ENCODE measurements at regions not wholly inside any gene's neighbourhood (a gene's known extent, or its start where the extent isn't known, plus 50 kb on each side); places are given as distances from the start of the nearest gene placed in this dataset.

- TF ChIP-seq CTCF (conservative IDR thresholded peaks at IDR 0.05) = no peak
- no peak overlapping the region for H3K4me3 Mint-ChIP-seq
- H3K9ac ChIP-seq (ENCODE audit: extremely low read depth, low read length, poor library complexity, severe bottlenecking) = no peak overlapping the region
- WGBS, 2 experiments (ENCODE audit: insufficient coverage in 1 of 2, insufficient read length in 1 of 2) = 91 to 93% methylated on average over 5 to 7 of the region's 7 CpGs
- H3K27me3 ChIP-seq (ENCODE audit: control insufficient read depth, insufficient read depth, low read length, poor library complexity, severe bottlenecking) = no peaks in the 10 kb centered on the region
- no peaks in the 10 kb centered on the region for H3K27me3 Mint-ChIP-seq (ENCODE audit: insufficient read depth)
- H3K9me3 ChIP-seq (ENCODE audit: control insufficient read depth, low read length) = no peaks in the 10 kb centered on the region
- H3K27ac Mint-ChIP-seq = no peak overlapping the region
- no peaks in the 10 kb centered on the region for H3K4me1 ChIP-seq (ENCODE audit: control insufficient read depth, insufficient read depth, low read length)
- H3K27ac ChIP-seq (ENCODE audit: low read depth, low read length) = no peak overlapping the region
- H3K9me3 Mint-ChIP-seq = no peaks in the 10 kb centered on the region
- no peaks in the 10 kb centered on the region for H3K4me1 Mint-ChIP-seq
- no peak for DNase-seq
- no peaks in the 10 kb centered on the region for H3K36me3 Mint-ChIP-seq (ENCODE audit: low read depth)
- H3K36me3 ChIP-seq (ENCODE audit: control insufficient read depth, insufficient read depth, low read length) = no peaks in the 10 kb centered on the region
- H3K4me3 ChIP-seq (ENCODE audit: low read length) = no peak overlapping the region
These were observed 577.6 kb downstream of the EFNB2 start for GRCh38 chr13:105957769-105958438.

GRCh38 chr13:105956921-105957320 is 578.5 kb downstream of the EFNB2 start:
- H3K27me3 Mint-ChIP-seq (ENCODE audit: insufficient read depth) = no peaks in the 10 kb centered on the region
- H3K4me1 ChIP-seq (ENCODE audit: control insufficient read depth, insufficient read depth, low read length) = no peaks in the 10 kb centered on the region
- H3K36me3 ChIP-seq (ENCODE audit: control insufficient read depth, insufficient read depth, low read length) = no peaks in the 10 kb centered on the region
- 93 to 96% methylated on average over 4 to 6 of the region's 6 CpGs for WGBS, 2 experiments (ENCODE audit: insufficient coverage in 1 of 2, insufficient read length in 1 of 2)
- H3K4me3 Mint-ChIP-seq = no peak overlapping the region
- no peaks in the 10 kb centered on the region for H3K36me3 Mint-ChIP-seq (ENCODE audit: low read depth)
- H3K27me3 ChIP-seq (ENCODE audit: control insufficient read depth, insufficient read depth, low read length, poor library complexity, severe bottlenecking) = no peaks in the 10 kb centered on the region
- H3K27ac ChIP-seq (ENCODE audit: low read depth, low read length) = no peak overlapping the region
- no peak overlapping the region for H3K9ac ChIP-seq (ENCODE audit: extremely low read depth, low read length, poor library complexity, severe bottlenecking)
- no peaks in the 10 kb centered on the region for H3K9me3 Mint-ChIP-seq
- H3K4me1 Mint-ChIP-seq = no peaks in the 10 kb centered on the region
- no peak for TF ChIP-seq CTCF (conservative IDR thresholded peaks at IDR 0.05)
- DNase-seq = no peak
- no peak overlapping the region for H3K4me3 ChIP-seq (ENCODE audit: low read length)
- H3K27ac Mint-ChIP-seq = no peak overlapping the region
- H3K9me3 ChIP-seq (ENCODE audit: control insufficient read depth, low read length) = no peaks in the 10 kb centered on the region

- Mint-ChIP-seq H3K4me3 (no peak overlapping the region), H3K36me3 (ENCODE audit: low read depth) (no peaks in the 10 kb centered on the region), H3K4me1 (no peaks in the 10 kb centered on the region), H3K27me3 (ENCODE audit: insufficient read depth) (no peaks in the 10 kb centered on the region), H3K9me3 (no peaks in the 10 kb centered on the region), H3K27ac (no peak overlapping the region)
- no peaks in the 10 kb centered on the region for H3K4me1 ChIP-seq (ENCODE audit: control insufficient read depth, insufficient read depth, low read length)
- H3K9me3 ChIP-seq (ENCODE audit: control insufficient read depth, low read length) = no peaks in the 10 kb centered on the region
- 79 to 84% methylated on average over 3 of the region's 3 CpGs for WGBS, 2 experiments (ENCODE audit: insufficient coverage in 1 of 2, insufficient read length in 1 of 2)
- H3K27ac ChIP-seq (ENCODE audit: low read depth, low read length) = no peak overlapping the region
- no peaks in the 10 kb centered on the region for H3K27me3 ChIP-seq (ENCODE audit: control insufficient read depth, insufficient read depth, low read length, poor library complexity, severe bottlenecking)
- no peak overlapping the region for H3K9ac ChIP-seq (ENCODE audit: extremely low read depth, low read length, poor library complexity, severe bottlenecking)
- TF ChIP-seq CTCF (conservative IDR thresholded peaks at IDR 0.05) = no peak
- no peak for DNase-seq
- no peaks in the 10 kb centered on the region for H3K36me3 ChIP-seq (ENCODE audit: control insufficient read depth, insufficient read depth, low read length)
- no peak overlapping the region for H3K4me3 ChIP-seq (ENCODE audit: low read length)
These were observed 582.5 kb downstream of the EFNB2 start for GRCh38 chr13:105952973-105953290.

Data from endodermal cell (in vitro differentiated cells).